Hypothalamus (tissue), 51 donors: ENCODE measurements at regions not wholly inside any gene's neighbourhood (a gene's known extent, or its start where the extent isn't known, plus 50 kb on each side); places are given as distances from the start of the nearest gene placed in this dataset.
"Not testable (repeated sequence)": the region's sequence is repeated elsewhere in the genome, so short reads cannot be mapped to it uniquely, and the experiment has no call there.

Experiments used
- DNase-seq, 51 donors: peaks; one replicate each; lab custom pipeline; 2025; lab: John Stamatoyannopoulos, UW

- no peak for DNase-seq
These were observed 682.1 kb upstream of the NRP1 start for GRCh38 chr10:34016576-34016975.

DNA sequence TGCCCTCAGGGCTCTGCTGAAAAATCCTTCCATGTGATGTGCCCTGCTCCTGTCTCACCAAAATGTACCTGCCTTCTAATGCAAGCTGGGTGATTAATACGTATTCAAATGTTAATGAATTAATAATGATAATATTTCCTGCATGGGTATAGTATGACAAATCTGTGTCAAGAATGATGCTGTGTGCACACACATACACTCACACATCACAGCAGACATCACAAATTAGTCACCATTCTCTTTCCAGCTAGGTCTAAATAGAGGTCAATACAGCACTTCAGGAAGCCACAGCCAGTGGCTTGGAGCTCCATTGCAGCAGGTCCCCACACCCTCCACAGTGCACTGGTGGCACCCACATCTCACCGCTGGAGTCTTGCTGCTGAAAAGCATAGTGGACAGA lies 681.2 kb upstream of the NRP1 start:
- DNase-seq: no peak

- no peak for DNase-seq
These were observed 678.8 kb upstream of the NRP1 start for GRCh38 chr10:34013235-34013634.

DNA sequence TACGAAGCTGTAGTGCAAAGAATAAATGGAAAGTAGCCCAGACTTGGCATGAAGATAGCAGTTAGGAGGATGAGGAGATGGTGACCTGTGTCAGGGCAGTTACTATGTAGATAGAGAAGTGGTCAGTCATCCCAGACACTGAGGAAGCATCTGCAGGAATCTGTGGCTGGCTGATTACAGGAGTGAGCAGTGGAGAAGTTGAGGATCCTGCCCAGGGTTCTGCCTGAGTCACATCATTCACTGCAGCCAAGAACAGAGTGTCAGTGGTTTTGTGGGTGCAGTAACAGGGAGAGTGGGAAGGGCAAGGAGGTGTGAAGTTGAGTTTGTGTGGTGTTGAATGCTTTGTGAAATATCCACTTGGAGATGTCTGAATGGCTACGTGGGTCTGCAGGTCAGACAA lies 676.4 kb upstream of the NRP1 start:
- DNase-seq: peak in 1 of 51 donors; percentile 3

DNA sequence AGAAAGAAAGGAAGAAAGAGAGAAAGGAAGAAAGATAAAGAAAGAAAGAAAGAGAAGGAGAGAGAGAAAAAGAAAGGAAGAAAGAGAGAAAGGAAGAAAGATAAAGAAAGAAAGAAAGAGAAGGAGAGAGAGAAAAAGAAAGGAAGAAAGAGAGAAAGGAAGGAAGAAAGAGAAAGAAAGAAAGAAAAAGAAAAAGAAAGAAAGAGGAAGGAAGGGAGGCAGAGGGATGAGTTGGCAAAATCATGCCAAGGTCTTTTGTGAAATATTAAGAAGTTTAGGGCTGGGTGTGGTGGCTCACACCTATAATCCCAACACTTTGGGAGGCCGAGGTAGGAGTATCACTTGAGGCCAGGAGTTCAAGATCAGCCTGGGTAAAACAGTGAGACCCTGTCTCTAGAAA lies 675.8 kb upstream of the NRP1 start:
- DNase-seq: not testable (repeated sequence)

DNA sequence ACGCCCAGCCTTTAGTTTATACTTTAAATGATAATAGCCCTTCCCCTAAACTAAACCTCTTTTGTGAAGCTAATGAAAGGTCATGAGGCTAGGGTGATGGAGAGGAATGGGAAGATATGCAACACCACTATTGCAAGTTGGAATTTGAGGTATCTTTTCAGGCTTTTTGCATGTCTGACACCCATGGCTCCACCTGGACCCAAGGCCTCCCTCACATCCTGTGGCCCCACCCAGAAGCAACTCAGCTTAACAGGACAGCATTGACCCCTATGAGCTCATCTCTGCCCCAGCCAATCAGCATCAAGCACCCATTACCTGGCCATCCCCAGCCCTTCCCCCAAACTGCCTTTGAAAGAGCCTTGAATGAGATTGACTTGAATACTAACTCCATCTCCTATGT lies 674.2 kb upstream of the NRP1 start:
- no peak for DNase-seq

DNA sequence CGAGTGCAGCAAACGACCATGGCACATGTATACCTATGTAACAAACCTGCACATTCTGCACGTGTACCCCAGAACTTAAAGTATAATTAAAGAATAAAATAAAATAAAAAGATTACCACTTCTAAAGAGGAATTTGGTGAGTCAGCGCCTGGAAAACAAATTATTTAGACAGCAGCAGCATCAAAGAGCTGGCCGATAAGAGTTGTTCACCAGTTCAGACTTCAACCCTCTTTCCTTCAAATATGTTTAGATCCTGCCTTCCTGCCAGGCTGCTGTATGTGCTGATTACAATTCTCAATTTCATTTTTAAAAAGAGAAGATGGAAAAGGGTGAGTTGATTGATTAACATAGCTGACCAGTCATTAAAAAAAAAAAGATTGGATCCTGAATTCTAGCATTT lies 672.0 kb upstream of the NRP1 start:
- no peak for DNase-seq

- DNase-seq: no peak
These were observed 669.1 kb upstream of the NRP1 start for GRCh38 chr10:34003561-34003960.

- no peak for DNase-seq
These were observed 668.4 kb upstream of the NRP1 start for GRCh38 chr10:34002896-34003295.

- no peak for DNase-seq
These were observed 667.4 kb upstream of the NRP1 start for GRCh38 chr10:34001831-34002230.

GRCh38 chr10:34001087-34001580 lies 666.7 kb upstream of the NRP1 start:
- no peak for DNase-seq

DNA sequence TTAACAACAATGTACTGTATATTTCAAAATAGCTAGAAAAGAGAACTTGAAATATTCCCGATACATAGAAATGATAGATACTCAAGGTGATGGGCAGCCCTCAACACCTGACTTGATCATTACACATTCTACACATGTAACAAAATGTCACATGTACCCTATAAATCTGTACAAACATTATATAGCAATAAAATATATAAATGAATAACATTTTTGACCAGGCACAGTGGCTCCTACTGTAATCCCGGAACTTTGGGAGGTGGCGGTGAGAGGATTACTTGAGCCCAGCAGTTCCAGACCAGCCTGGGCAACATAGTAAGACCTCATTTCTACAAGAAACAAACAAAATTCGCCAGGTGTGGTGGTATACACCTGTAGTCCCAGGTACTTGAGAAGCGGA lies 659.5 kb upstream of the NRP1 start:
- no peak for DNase-seq

GRCh38 chr10:33991924-33992323 lies 657.5 kb upstream of the NRP1 start:
- DNase-seq: no peak

DNA sequence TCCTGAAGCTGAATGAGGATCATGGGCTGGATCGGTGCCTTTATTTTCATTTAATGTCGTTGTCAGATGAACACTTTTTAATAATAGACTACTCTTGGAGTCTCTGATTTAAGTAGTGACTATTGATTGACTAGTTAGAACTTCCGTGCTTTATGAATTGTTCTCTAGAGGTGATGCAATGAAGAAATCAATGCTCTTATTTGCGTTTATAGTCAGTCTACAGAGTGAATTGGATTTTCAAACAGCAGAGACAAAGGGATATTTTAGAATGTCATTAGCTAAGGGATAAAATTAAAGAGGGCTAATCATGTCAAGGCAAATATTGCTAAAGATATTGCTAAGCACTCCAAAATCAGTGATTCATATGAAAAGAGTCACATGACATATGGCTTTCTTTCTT lies 652.0 kb upstream of the NRP1 start:
- DNase-seq: no peak

- no peak for DNase-seq
These were observed 651.5 kb upstream of the NRP1 start for GRCh38 chr10:33986016-33986415.

- DNase-seq: no peak
These were observed 648.5 kb upstream of the NRP1 start for GRCh38 chr10:33982995-33983394.

DNA sequence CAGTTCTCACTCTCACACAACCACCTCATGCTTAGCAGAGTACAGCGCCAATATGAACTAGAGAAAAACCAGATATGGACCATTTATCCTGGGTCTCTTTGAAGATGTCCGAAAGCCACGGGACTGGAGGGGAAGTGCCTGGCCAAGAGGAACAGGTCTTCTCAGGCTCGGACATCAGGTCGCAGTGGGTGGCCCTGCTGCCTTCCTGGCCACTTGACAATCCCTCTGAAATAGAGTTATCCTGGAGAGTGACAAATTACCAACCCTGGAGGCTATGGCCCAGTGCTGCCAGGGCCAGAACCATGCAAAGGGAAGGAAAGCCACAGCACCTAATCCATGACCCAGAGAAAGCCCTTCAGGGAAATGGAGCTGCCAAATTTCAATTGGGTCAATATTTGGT lies 646.8 kb upstream of the NRP1 start:
- no peak for DNase-seq

- DNase-seq: no peak
These were observed 644.7 kb upstream of the NRP1 start for GRCh38 chr10:33979195-33979594.

- DNase-seq: no peak
These were observed 641.0 kb upstream of the NRP1 start for GRCh38 chr10:33975481-33975880.

DNA sequence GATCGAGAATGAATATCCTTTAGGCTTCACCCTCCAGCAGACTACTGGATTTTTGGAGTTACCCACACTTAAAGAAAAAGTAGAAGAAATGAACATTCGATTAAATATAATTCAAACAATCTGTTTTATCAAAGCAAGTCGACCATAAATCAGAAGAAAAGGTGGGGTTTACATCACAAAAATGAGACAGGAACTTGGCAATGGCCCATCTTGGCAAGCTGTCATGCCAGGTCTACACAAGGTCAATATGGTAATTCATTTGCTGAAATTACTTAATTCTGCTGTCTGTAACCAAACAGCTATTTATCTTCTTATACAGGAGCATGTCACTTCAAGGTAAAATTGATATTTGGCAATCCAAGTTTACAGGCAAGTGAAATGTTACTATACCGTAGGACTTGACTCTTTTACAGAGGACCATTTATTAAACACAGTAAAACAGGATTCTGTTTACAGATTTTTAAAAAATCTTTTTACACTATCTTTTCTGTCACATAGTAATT lies 640.6 kb upstream of the NRP1 start:
- DNase-seq: no peak

- no peak for DNase-seq
These were observed 634.5 kb upstream of the NRP1 start for GRCh38 chr10:33968983-33969382.

DNA sequence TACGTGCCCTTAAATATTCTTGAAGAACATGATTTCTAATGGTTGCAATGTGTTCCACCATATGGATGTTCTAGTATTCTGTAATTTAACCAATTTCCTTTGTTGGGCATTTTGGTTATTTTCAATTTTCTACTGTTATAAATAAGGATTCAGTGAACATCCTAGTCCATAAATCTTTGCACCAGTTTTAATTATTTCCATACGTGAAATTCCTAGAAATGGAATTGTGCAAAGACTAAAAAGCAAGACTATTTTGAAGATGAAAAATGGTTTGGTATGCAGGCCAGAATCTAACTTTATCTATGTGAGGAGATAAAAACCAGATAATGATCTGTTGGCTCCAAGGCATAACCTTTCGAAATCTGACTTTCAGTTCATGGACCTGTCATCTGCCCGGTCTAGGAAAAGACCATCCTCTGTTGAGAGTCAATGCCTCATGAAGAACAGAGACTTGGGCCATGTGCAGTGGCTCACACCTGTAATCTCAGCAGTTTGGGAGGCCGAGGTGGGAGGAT lies 633.2 kb upstream of the NRP1 start:
- DNase-seq: no peak

DNA sequence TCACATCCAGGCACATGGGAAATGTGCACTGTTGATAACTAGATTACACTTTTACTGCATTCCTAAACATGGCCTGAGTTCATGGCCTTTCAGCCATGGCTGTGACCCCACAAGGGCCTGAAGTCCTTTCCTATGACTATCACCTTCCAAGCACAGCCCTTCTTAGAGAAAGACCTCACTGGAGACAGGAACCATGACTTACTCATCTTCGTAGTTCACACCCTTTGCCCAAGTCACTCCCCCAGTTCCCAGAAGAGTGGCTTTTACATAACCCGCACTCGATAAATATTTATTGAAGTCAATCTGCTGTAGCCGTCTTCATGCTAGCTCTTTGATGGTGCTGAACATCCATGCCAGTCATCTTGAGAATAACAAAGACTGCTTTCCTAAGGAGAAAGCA lies 632.5 kb upstream of the NRP1 start:
- DNase-seq: no peak
